ENCODE measurements at regions not wholly inside any gene's neighbourhood (a gene's known extent, or its start where the extent isn't known, plus 50 kb on each side); places are given as distances from the start of the nearest gene placed in this dataset.

- TF ChIP-seq CTCF (conservative IDR thresholded peaks at IDR 0.05; ENCODE audit: low read depth in 2 of 2) (no peak), CREB1 (CRISPR knock-in tag; IDR thresholded peaks at IDR 0.05; ENCODE audit: low read depth) (no peak), ETS1 (IDR thresholded peaks at IDR 0.05) (no peak), EZH2phosphoT487 (IDR thresholded peaks at IDR 0.05; ENCODE audit: unreplicated experiment) (no peak), ZNF331 (CRISPR knock-in tag; IDR thresholded peaks at IDR 0.05; ENCODE audit: low read depth) (no peak), REST (IDR thresholded peaks at IDR 0.05; ENCODE audit: unreplicated experiment) (no peak), STAT1 (IDR thresholded peaks at IDR 0.05; ENCODE audit: unreplicated experiment) (no peak), ZNF114 (CRISPR knock-in tag; IDR thresholded peaks at IDR 0.05) (no peak)
Observed at GRCh38 chr16:73408311-73408710, 360.4 kb upstream of the ZFHX3 start (continued).

GRCh38 chr16:73405851-73406250 lies 357.9 kb upstream of the ZFHX3 start:
- ATAC-seq (no peak), DNase-seq (ENCODE audit: low spot score) (no peak)
- no peaks in the 10 kb centered on the region; the same call in 2 of the 3 replicates for H3K9me3 Mint-ChIP-seq
- Histone ChIP-seq H3K4me1 (ENCODE audit: insufficient read depth) (peaks cover 2% of the 10 kb centered on the region), H3K9me2 (ENCODE audit: insufficient read depth) (no peaks in the 10 kb centered on the region), H3K27me3 (ENCODE audit: insufficient read depth) (no peaks in the 10 kb centered on the region), H2AFZ (no peak overlapping the region; the same call in 1 of the 2 replicates), H3F3A (replicated peaks; ENCODE audit: low read depth) (no peaks in the 10 kb centered on the region), H3K79me2 (replicated peaks; ENCODE audit: insufficient read depth) (no peaks in the 10 kb centered on the region), H3K4me3 (no peak overlapping the region), H3K4me2 (no peak overlapping the region), H3K27ac (ENCODE audit: low read depth) (no peak overlapping the region), H3K36me3 (ENCODE audit: insufficient read depth) (no peaks in the 10 kb centered on the region), H4K20me1 (replicated peaks; ENCODE audit: insufficient read depth) (no peaks in the 10 kb centered on the region)
- no peak overlapping the region for H3K4me3 Mint-ChIP-seq
- H3K27me3 Mint-ChIP-seq (ENCODE audit: insufficient read depth, low read depth, poor library complexity) = peaks cover 4% of the 10 kb centered on the region
- peaks cover 5% of the 10 kb centered on the region; the same call in 1 of the 3 replicates for H3K4me1 Mint-ChIP-seq
- H3K27ac Mint-ChIP-seq = no peak overlapping the region
- H3K36me3 Mint-ChIP-seq (ENCODE audit: low read depth) = no peaks in the 10 kb centered on the region
- TF ChIP-seq REST (IDR thresholded peaks at IDR 0.05; ENCODE audit: unreplicated experiment) (no peak), CREB1 (CRISPR knock-in tag; IDR thresholded peaks at IDR 0.05; ENCODE audit: low read depth) (no peak), EZH2 (IDR thresholded peaks at IDR 0.05; ENCODE audit: low read depth, unreplicated experiment) (no peak), JUNB (IDR thresholded peaks at IDR 0.05; ENCODE audit: unreplicated experiment) (no peak), NANOG (IDR thresholded peaks at IDR 0.05; ENCODE audit: borderline replicate concordance) (no peak), EZH2phosphoT487 (IDR thresholded peaks at IDR 0.05; ENCODE audit: unreplicated experiment) (no peak), CTCF (conservative IDR thresholded peaks at IDR 0.05; ENCODE audit: low read depth in 2 of 2) (no peak)
